ENCODE measurements at regions not wholly inside any gene's neighbourhood (a gene's known extent, or its start where the extent isn't known, plus 50 kb on each side); places are given as distances from the start of the nearest gene placed in this dataset.

DNA sequence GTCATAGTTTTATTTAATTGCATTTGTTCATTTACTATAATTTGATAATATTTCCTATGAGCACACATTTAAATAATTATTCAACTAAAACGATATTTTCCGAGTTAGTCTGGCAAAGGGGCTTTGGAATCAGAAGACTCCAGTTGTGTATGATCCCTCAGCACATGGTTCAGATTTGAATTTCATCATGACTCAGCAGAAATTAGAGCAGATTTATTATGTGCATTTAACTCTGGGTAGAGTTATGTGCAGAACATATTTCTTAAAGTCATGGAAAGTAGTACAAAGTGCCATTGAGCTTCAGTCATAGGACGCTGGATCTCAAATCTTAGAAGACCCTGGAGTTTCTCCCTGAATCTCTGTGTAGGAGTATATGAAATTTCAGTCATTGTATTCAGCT is 106.7 kb downstream of the ADCYAP1 start:
- 93% methylated on average over 3 of the region's 3 CpGs for WGBS (ENCODE audit: insufficient coverage)
- Histone ChIP-seq H3K27ac (ENCODE audit: insufficient read depth in 1 of 2, low read depth in 1 of 2, low read length in 2 of 2, poor library complexity in 1 of 2, severe bottlenecking in 2 of 2) (no peak overlapping the region), H3K27me3 (replicated peaks in 2 of 5; ENCODE audit: control insufficient read depth in 4 of 5, insufficient read depth in 5 of 5, low read length in 4 of 5) (no peaks in the 10 kb centered on the region), H3K36me3 (ENCODE audit: control insufficient read depth in 4 of 4, insufficient read depth in 4 of 4, low read length in 3 of 4) (no peaks in the 10 kb centered on the region), H3K4me1 (ENCODE audit: control extremely low read depth in 1 of 4, control insufficient read depth in 4 of 4, insufficient read depth in 4 of 4, low read length in 3 of 4) (no peaks in the 10 kb centered on the region), H3K4me3 (ENCODE audit: control insufficient read depth in 1 of 7, extremely low read depth in 1 of 7, insufficient read depth in 4 of 7, low read depth in 2 of 7, low read length in 6 of 7) (no peak overlapping the region), H3K9me3 (ENCODE audit: control extremely low read depth in 1 of 5, control insufficient read depth in 4 of 5, insufficient read depth in 2 of 5, low read depth in 1 of 5, low read length in 4 of 5) (no peaks in the 10 kb centered on the region)
- DNase-seq = no peak
- ChIA-PET POLR2A (no interaction called here), CTCF (no interaction called here)

DNA sequence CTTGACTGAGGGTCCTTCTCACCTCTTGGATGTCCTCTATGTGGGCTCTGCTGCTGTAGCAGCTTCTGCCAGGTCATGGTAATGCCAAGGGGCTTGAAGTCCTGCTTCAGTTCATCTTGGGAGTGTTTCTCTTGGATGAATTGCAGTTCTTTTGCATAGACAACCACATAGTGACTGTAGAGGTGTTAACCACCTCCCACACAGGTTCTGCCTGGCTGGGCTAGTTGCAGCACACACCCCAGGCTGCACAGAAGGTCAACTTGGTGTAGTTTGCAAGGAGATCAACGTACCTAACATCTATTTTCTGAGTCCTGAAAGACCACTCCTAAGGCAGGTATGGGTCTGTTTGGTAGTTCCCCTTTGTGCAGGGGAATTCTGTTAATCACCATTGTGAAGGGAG is 108.1 kb downstream of the ADCYAP1 start:
- no peaks in the 10 kb centered on the region for H3K27me3 ChIP-seq (replicated peaks in 2 of 5; ENCODE audit: control insufficient read depth in 4 of 5, insufficient read depth in 5 of 5, low read length in 4 of 5)
- no peaks in the 10 kb centered on the region for H3K36me3 ChIP-seq (ENCODE audit: control insufficient read depth in 4 of 4, insufficient read depth in 4 of 4, low read length in 3 of 4)
- ChIA-PET CTCF (no interaction called here), POLR2A (no interaction called here)
- H3K4me1 ChIP-seq (ENCODE audit: control extremely low read depth in 1 of 4, control insufficient read depth in 4 of 4, insufficient read depth in 4 of 4, low read length in 3 of 4) = no peaks in the 10 kb centered on the region
- DNase-seq = no peak
- H3K9me3 ChIP-seq (ENCODE audit: control extremely low read depth in 1 of 5, control insufficient read depth in 4 of 5, insufficient read depth in 2 of 5, low read depth in 1 of 5, low read length in 4 of 5) = no peaks in the 10 kb centered on the region
- H3K4me3 ChIP-seq (ENCODE audit: control insufficient read depth in 1 of 7, extremely low read depth in 1 of 7, insufficient read depth in 4 of 7, low read depth in 2 of 7, low read length in 6 of 7) = no peak overlapping the region
- no peak overlapping the region for H3K27ac ChIP-seq (ENCODE audit: insufficient read depth in 1 of 2, low read depth in 1 of 2, low read length in 2 of 2, poor library complexity in 1 of 2, severe bottlenecking in 2 of 2)
- WGBS (ENCODE audit: insufficient coverage) = 78% methylated on average over 1 of the region's 1 CpG

DNA sequence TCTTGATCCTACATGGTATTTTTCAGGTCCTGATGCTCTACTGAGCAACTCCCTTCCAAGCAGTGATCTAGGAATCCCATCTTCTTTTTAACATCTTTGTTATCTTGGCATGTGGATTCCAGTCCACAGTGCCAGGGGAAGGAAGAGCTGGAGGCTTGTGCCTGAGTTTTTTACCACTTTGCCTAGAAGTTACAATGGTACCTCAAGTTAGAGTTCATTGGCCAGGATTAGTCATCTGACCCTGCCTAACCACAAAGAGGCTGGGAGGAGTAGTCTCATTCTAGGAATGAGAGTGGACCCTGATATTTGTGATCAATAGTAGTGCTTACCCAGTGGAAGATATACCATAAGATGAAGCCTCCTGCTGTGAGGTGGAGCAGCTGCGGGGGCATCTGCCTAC is 109.3 kb downstream of the ADCYAP1 start:
- H3K4me1 ChIP-seq (ENCODE audit: control extremely low read depth in 1 of 4, control insufficient read depth in 4 of 4, insufficient read depth in 4 of 4, low read length in 3 of 4) = no peaks in the 10 kb centered on the region
- H3K36me3 ChIP-seq (ENCODE audit: control insufficient read depth in 4 of 4, insufficient read depth in 4 of 4, low read length in 3 of 4) = no peaks in the 10 kb centered on the region
- WGBS (ENCODE audit: insufficient coverage) = 71% methylated on average over 1 of the region's 1 CpG
- CTCF ChIA-PET = no interaction called here
- H3K9me3 ChIP-seq (ENCODE audit: control extremely low read depth in 1 of 5, control insufficient read depth in 4 of 5, insufficient read depth in 2 of 5, low read depth in 1 of 5, low read length in 4 of 5) = no peaks in the 10 kb centered on the region
- DNase-seq = no peak
- no peak overlapping the region for H3K27ac ChIP-seq (ENCODE audit: insufficient read depth in 1 of 2, low read depth in 1 of 2, low read length in 2 of 2, poor library complexity in 1 of 2, severe bottlenecking in 2 of 2)
- H3K4me3 ChIP-seq (ENCODE audit: control insufficient read depth in 1 of 7, extremely low read depth in 1 of 7, insufficient read depth in 4 of 7, low read depth in 2 of 7, low read length in 6 of 7) = no peak overlapping the region
- no peaks in the 10 kb centered on the region for H3K27me3 ChIP-seq (replicated peaks in 2 of 5; ENCODE audit: control insufficient read depth in 4 of 5, insufficient read depth in 5 of 5, low read length in 4 of 5)
- POLR2A ChIA-PET = no interaction called here

DNA sequence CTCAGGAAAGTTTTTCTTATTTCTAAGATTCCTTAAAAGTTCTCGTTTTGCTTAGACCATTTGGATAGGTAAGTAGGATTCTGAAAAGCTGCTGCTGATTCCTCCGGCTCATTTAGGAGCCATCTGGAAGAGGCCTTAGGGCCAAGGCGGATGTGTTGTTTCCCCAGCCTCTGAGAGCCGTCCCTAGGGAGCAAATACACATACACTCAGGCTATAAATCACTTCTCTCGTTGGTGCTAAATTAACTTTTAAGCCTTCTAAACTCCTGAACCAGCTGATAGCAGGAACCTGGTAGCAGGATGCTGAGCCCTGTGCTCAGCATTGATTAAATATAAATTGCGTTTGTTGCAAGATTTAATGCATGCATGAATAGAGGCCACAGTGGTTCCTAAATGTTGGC is 109.8 kb downstream of the ADCYAP1 start:
- H3K4me3 ChIP-seq (ENCODE audit: control insufficient read depth in 1 of 7, extremely low read depth in 1 of 7, insufficient read depth in 4 of 7, low read depth in 2 of 7, low read length in 6 of 7) = no peak overlapping the region
- CTCF ChIA-PET = no interaction called here
- POLR2A ChIA-PET = no interaction called here

DNA sequence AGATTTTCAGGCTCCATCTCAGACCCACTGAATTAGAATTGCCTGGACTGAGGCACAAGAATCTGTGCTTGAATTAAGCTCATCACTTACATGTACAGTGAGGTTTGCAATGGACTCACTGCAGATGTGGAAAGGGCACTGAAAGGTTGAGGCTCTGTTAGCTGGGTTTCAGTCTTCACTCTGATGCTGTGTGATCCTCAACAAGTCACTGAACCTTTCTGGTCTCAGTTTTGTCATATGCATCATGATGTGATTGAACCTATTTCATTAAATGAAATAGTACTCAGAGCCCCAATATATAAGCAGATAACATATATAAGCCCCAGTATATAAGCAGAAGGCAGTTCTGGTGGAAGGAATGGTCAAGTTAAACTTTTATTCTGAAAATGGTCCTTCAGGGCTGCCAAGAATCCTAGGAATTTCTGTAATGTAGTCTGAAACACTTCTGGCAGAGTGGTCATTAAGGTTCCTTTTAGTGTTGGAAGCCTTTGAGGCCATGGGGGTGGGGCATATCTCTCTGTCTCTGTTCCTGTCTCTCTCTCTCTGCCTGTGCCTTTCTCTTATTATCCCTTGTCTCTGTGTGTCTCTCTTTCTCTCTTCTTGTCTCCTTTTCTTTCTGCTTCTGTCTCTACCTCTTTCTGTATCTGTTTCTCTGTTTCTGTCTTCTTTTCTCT is 110.4 kb downstream of the ADCYAP1 start:
- no peak for DNase-seq
- H3K27ac ChIP-seq (ENCODE audit: insufficient read depth in 1 of 2, low read depth in 1 of 2, low read length in 2 of 2, poor library complexity in 1 of 2, severe bottlenecking in 2 of 2) = no peak overlapping the region
- H3K36me3 ChIP-seq (ENCODE audit: control insufficient read depth in 4 of 4, insufficient read depth in 4 of 4, low read length in 3 of 4) = no peaks in the 10 kb centered on the region
- no peaks in the 10 kb centered on the region for H3K27me3 ChIP-seq (replicated peaks in 2 of 5; ENCODE audit: control insufficient read depth in 4 of 5, insufficient read depth in 5 of 5, low read length in 4 of 5)
- H3K9me3 ChIP-seq (ENCODE audit: control extremely low read depth in 1 of 5, control insufficient read depth in 4 of 5, insufficient read depth in 2 of 5, low read depth in 1 of 5, low read length in 4 of 5) = no peaks in the 10 kb centered on the region
- no peaks in the 10 kb centered on the region for H3K4me1 ChIP-seq (ENCODE audit: control extremely low read depth in 1 of 4, control insufficient read depth in 4 of 4, insufficient read depth in 4 of 4, low read length in 3 of 4)
- ChIA-PET CTCF (no interaction called here), POLR2A (no interaction called here)
- H3K4me3 ChIP-seq (ENCODE audit: control insufficient read depth in 1 of 7, extremely low read depth in 1 of 7, insufficient read depth in 4 of 7, low read depth in 2 of 7, low read length in 6 of 7) = no peak overlapping the region

More for the DNA sequence above, 109.8 kb downstream of the ADCYAP1 start:
- no peaks in the 10 kb centered on the region for H3K9me3 ChIP-seq (ENCODE audit: control extremely low read depth in 1 of 5, control insufficient read depth in 4 of 5, insufficient read depth in 2 of 5, low read depth in 1 of 5, low read length in 4 of 5)
- no peaks in the 10 kb centered on the region for H3K36me3 ChIP-seq (ENCODE audit: control insufficient read depth in 4 of 4, insufficient read depth in 4 of 4, low read length in 3 of 4)
- no peak overlapping the region for H3K27ac ChIP-seq (ENCODE audit: insufficient read depth in 1 of 2, low read depth in 1 of 2, low read length in 2 of 2, poor library complexity in 1 of 2, severe bottlenecking in 2 of 2)
- 27% methylated on average over 3 of the region's 6 CpGs for WGBS (ENCODE audit: insufficient coverage)
- DNase-seq = no peak
- no peaks in the 10 kb centered on the region for H3K27me3 ChIP-seq (replicated peaks in 2 of 5; ENCODE audit: control insufficient read depth in 4 of 5, insufficient read depth in 5 of 5, low read length in 4 of 5)
- H3K4me1 ChIP-seq (ENCODE audit: control extremely low read depth in 1 of 4, control insufficient read depth in 4 of 4, insufficient read depth in 4 of 4, low read length in 3 of 4) = no peaks in the 10 kb centered on the region

DNA sequence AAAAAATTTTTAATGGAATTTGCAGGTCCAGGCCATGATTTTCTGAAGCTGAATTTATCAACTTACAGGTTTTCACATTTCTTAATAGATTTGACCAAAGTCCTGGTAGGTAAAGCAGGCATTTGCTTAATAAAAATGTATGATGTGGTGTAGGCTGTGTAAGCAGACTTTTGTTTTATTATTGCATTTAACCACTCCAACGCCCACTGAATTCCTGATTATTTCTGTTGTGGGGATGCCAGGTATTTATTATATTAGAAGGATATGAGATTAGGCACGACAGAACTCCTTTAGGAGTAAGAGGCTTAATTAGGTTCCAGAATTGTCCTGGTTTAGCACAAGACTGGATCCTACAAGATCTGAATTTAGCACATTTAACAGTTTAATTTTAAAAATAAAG is 111.1 kb downstream of the ADCYAP1 start:
- H3K36me3 ChIP-seq (ENCODE audit: control insufficient read depth in 4 of 4, insufficient read depth in 4 of 4, low read length in 3 of 4) = no peaks in the 10 kb centered on the region
- no peak overlapping the region for H3K4me3 ChIP-seq (ENCODE audit: control insufficient read depth in 1 of 7, extremely low read depth in 1 of 7, insufficient read depth in 4 of 7, low read depth in 2 of 7, low read length in 6 of 7)
- no peaks in the 10 kb centered on the region for H3K27me3 ChIP-seq (replicated peaks in 2 of 5; ENCODE audit: control insufficient read depth in 4 of 5, insufficient read depth in 5 of 5, low read length in 4 of 5)
- H3K27ac ChIP-seq (ENCODE audit: insufficient read depth in 1 of 2, low read depth in 1 of 2, low read length in 2 of 2, poor library complexity in 1 of 2, severe bottlenecking in 2 of 2) = no peak overlapping the region
- no peak for DNase-seq
- WGBS (ENCODE audit: insufficient coverage) = 100% methylated on average over 1 of the region's 2 CpGs
- no peaks in the 10 kb centered on the region for H3K4me1 ChIP-seq (ENCODE audit: control extremely low read depth in 1 of 4, control insufficient read depth in 4 of 4, insufficient read depth in 4 of 4, low read length in 3 of 4)
- no peaks in the 10 kb centered on the region for H3K9me3 ChIP-seq (ENCODE audit: control extremely low read depth in 1 of 5, control insufficient read depth in 4 of 5, insufficient read depth in 2 of 5, low read depth in 1 of 5, low read length in 4 of 5)
- ChIA-PET CTCF (no interaction called here), POLR2A (no interaction called here)

DNA sequence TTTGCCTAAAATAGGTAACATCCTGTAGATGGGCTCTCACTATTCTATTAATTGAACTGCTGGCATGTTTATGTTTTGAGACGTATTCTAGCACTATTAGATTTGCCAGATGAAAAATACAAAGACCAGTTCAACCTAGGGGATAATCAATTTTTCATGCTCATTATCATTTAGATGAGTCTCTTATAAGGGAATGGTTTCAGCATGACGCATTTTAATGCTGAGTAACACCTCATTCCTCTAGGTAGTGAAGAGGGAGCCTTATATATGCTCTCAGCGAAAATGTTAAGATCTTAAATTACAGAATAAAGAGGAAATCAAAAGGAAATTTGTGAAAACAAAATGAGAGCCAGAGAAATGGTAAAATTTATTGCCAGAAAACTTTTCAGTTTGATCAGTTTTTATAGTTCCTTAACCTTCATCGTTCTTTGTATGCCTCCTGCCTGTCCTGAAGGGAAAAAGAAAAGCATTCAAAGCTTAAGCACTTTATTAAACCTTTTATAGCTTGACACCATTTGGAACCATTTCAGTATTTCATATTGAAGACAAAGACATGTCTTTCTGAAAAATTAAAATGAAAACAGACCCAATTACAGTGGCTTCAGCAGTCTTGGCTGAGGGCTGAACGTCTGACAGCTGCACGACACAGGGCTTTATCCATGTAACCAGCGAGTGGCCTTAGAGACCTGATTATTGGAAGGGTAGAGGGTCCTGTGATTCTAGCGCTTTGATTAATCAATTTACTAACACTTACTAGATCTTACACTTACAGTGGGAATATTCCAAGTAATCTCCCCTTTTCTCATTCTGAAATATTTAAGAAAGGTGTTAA is 112.8 kb downstream of the ADCYAP1 start:
- H3K4me1 ChIP-seq (ENCODE audit: control extremely low read depth in 1 of 4, control insufficient read depth in 4 of 4, insufficient read depth in 4 of 4, low read length in 3 of 4) = no peaks in the 10 kb centered on the region
- no peaks in the 10 kb centered on the region for H3K27me3 ChIP-seq (replicated peaks in 2 of 5; ENCODE audit: control insufficient read depth in 4 of 5, insufficient read depth in 5 of 5, low read length in 4 of 5)
- ChIA-PET POLR2A (no interaction called here), CTCF (no interaction called here)
- no peak overlapping the region for H3K27ac ChIP-seq (ENCODE audit: insufficient read depth in 1 of 2, low read depth in 1 of 2, low read length in 2 of 2, poor library complexity in 1 of 2, severe bottlenecking in 2 of 2)
- WGBS (ENCODE audit: insufficient coverage) = 88% methylated on average over 2 of the region's 8 CpGs
- no peak for DNase-seq
- H3K9me3 ChIP-seq (ENCODE audit: control extremely low read depth in 1 of 5, control insufficient read depth in 4 of 5, insufficient read depth in 2 of 5, low read depth in 1 of 5, low read length in 4 of 5) = no peaks in the 10 kb centered on the region
- H3K4me3 ChIP-seq (ENCODE audit: control insufficient read depth in 1 of 7, extremely low read depth in 1 of 7, insufficient read depth in 4 of 7, low read depth in 2 of 7, low read length in 6 of 7) = no peak overlapping the region
- H3K36me3 ChIP-seq (ENCODE audit: control insufficient read depth in 4 of 4, insufficient read depth in 4 of 4, low read length in 3 of 4) = no peaks in the 10 kb centered on the region
